H1 (cell line): ENCODE measurements at regions not wholly inside any gene's neighbourhood (a gene's known extent, or its start where the extent isn't known, plus 50 kb on each side); places are given as distances from the start of the nearest gene placed in this dataset.

Experiments
- CTCF ChIA-PET: fragments of 300-600 bp; sonication (Branson Sonifier 250); formaldehyde crosslinking; loops from one replicate; lab custom pipeline; 2021; ENCODE audit not compliant: partially characterized antibody; lab: Charles Lee
- POLR2A ChIA-PET: fragments of 300-600 bp; sonication (Branson Sonifier 250); formaldehyde crosslinking; loops from one replicate; lab custom pipeline; 2021; ENCODE audit warnings: inconsistent platforms; ENCODE audit not compliant: partially characterized antibody; lab: Charles Lee
- DNase-seq, 2 experiments: peaks; one replicate each; pipeline versions ENCODE4 v3.0.0 to v3.0.0-alpha.2; 2010 to 2022; ENCODE audit warnings: low spot score in 2 of 2, low read depth in 1 of 2, mixed read lengths in 1 of 2
- FAIRE-seq: peaks from 2 replicates; lab custom pipeline; 2011; peaks lifted over from hg19 to GRCh38; lab: Jason Lieb, UNC
- H2AFZ ChIP-seq: 2 replicates; pipeline ENCODE4 v1.8.1; 2012; ENCODE audit warnings: low read length, inconsistent platforms
- H2AK5ac ChIP-seq: 2 replicates; pipeline ENCODE4 v1.6.1; 2013; ENCODE audit warnings: low read depth, low read length
- H2BK120ac ChIP-seq: replicated peaks from 2 replicates; pipeline ENCODE3; 2013; ENCODE audit warnings: low read depth, low read length, inconsistent platforms
- H2BK12ac ChIP-seq: 2 replicates; pipeline ENCODE4 v1.6.1; 2013; ENCODE audit warnings: low read depth, low read length
- H2BK15ac ChIP-seq: 2 replicates; pipeline ENCODE4 v1.6.1; 2013; ENCODE audit warnings: low read length
- H2BK20ac ChIP-seq: 2 replicates; pipeline ENCODE4 v1.6.1; 2013; ENCODE audit warnings: low read length
- H2BK5ac ChIP-seq: 2 replicates; pipeline ENCODE4 v1.6.1; 2013; ENCODE audit warnings: low read depth, low read length
- H3K14ac ChIP-seq: 2 replicates; pipeline ENCODE4 v1.6.1; 2013; ENCODE audit warnings: inconsistent platforms; ENCODE audit not compliant: insufficient read length
- H3K18ac ChIP-seq: 2 replicates; pipeline ENCODE4 v1.6.1; 2013; ENCODE audit warnings: low read length; ENCODE audit errors: extremely low read depth
- H3K23ac ChIP-seq: 2 replicates; pipeline ENCODE4 v1.6.1; 2013; ENCODE audit warnings: inconsistent platforms; ENCODE audit not compliant: insufficient read length
- H3K23me2 ChIP-seq: 2 replicates; pipeline ENCODE4 v1.6.1; 2013; ENCODE audit warnings: low read depth, low read length
- H3K27ac ChIP-seq: 2 replicates; pipeline ENCODE4 v1.6.1; 2011; ENCODE audit warnings: low read depth, low read length, inconsistent platforms
- H3K27me3 ChIP-seq, 4 experiments: replicated peaks in 1 of 4; 1 replicate in 1 of 4; 2 replicates in 3 of 4; pipeline versions ENCODE4 v1.6.1 to v1.8.1; 2011 to 2013; ENCODE audit warnings: low read length in 3 of 4, mild to moderate bottlenecking in 3 of 4, inconsistent platforms in 2 of 4, mixed read lengths in 2 of 4, moderate library complexity in 1 of 4; ENCODE audit not compliant: control insufficient read depth in 3 of 4, insufficient read depth in 3 of 4; ENCODE audit errors: extremely low read depth in 1 of 4
- H3K36me3 ChIP-seq, 4 experiments: 2 replicates each; pipeline versions ENCODE4 v1.6.1 to v1.8.1; 2011 to 2013; ENCODE audit warnings: mild to moderate bottlenecking in 4 of 4, low read length in 3 of 4, moderate library complexity in 2 of 4, control low read depth in 1 of 4, inconsistent platforms in 1 of 4; ENCODE audit not compliant: insufficient read depth in 4 of 4, control insufficient read depth in 2 of 4
- H3K4ac ChIP-seq: replicated peaks from 2 replicates; pipeline ENCODE3; 2013; ENCODE audit warnings: low read length, low read depth, mixed read lengths, inconsistent platforms; ENCODE audit not compliant: insufficient read length
- H3K4me1 ChIP-seq, 4 experiments: replicated peaks in 1 of 4; 1 replicate in 1 of 4; 2 replicates in 3 of 4; pipeline versions ENCODE4 v1.6.1 to v1.8.1; 2011 to 2013; ENCODE audit warnings: low read length in 3 of 4, inconsistent platforms in 2 of 4, mixed read lengths in 1 of 4; ENCODE audit not compliant: insufficient read depth in 4 of 4, control insufficient read depth in 3 of 4
- H3K4me2 ChIP-seq, 2 experiments: 2 replicates each; pipeline versions ENCODE4 v1.6.1 to v1.8.1; 2011 to 2013; ENCODE audit warnings: low read depth in 2 of 2, low read length in 2 of 2, control low read depth in 1 of 2, inconsistent platforms in 1 of 2, mild to moderate bottlenecking in 1 of 2; ENCODE audit not compliant: insufficient read depth in 1 of 2
- H3K4me3 ChIP-seq, 4 experiments: fragments of 200-600, 300-600 bp in 1 of 4; sonication (generic), shearing (Covaris generic), sonication (Bioruptor Twin) in 1 of 4; 2 replicates each; pipeline versions ENCODE4 v1.5.1 to v1.8.1; 2011 to 2016; ENCODE audit warnings: low read length in 4 of 4, low read depth in 3 of 4, control low read depth in 2 of 4, inconsistent platforms in 2 of 4, mild to moderate bottlenecking in 2 of 4, mixed read lengths in 1 of 4, moderate library complexity in 1 of 4; ENCODE audit not compliant: insufficient read depth in 2 of 4; ENCODE audit errors: extremely low read depth in 1 of 4
- H3K56ac ChIP-seq: replicated peaks from 2 replicates; pipeline ENCODE3; 2013; ENCODE audit warnings: low read depth, mild to moderate bottlenecking, mixed read lengths, low read length, inconsistent platforms; ENCODE audit not compliant: insufficient read length
- H3K79me1 ChIP-seq: 2 replicates; pipeline ENCODE4 v1.6.1; 2013; ENCODE audit warnings: low read depth, low read length, control low read depth
- H3K79me2 ChIP-seq, 2 experiments: 2 replicates each; pipeline versions ENCODE4 v1.6.1 to v1.8.1; 2012 to 2013; ENCODE audit warnings: low read length in 2 of 2, mild to moderate bottlenecking in 2 of 2, inconsistent platforms in 1 of 2; ENCODE audit not compliant: insufficient read depth in 2 of 2, control insufficient read depth in 1 of 2
- H3K9ac ChIP-seq, 4 experiments: replicated peaks in 1 of 4; 1 replicate in 1 of 4; 2 replicates in 3 of 4; pipeline versions ENCODE4 v1.6.1 to v1.8.1; 2011 to 2013; ENCODE audit warnings: low read depth in 3 of 4, low read length in 3 of 4, control low read depth in 2 of 4, mild to moderate bottlenecking in 2 of 4, moderate library complexity in 2 of 4, inconsistent platforms in 1 of 4; ENCODE audit errors: extremely low read depth in 1 of 4
- H3K9me3 ChIP-seq, 2 experiments: 2 replicates each; pipeline versions ENCODE4 v1.6.1 to v1.8.1; 2012 to 2013; ENCODE audit warnings: mild to moderate bottlenecking in 2 of 2, moderate library complexity in 2 of 2, control low read depth in 1 of 2, inconsistent platforms in 1 of 2, low read depth in 1 of 2, low read length in 1 of 2, mixed read lengths in 1 of 2; ENCODE audit not compliant: insufficient read depth in 2 of 2
- H4K20me1 ChIP-seq, 2 experiments: replicated peaks in 1 of 2; 2 replicates each; pipeline versions ENCODE3 to v1.8.1; 2011 to 2013; ENCODE audit warnings: inconsistent platforms in 2 of 2, low read length in 2 of 2, mild to moderate bottlenecking in 1 of 2; ENCODE audit not compliant: insufficient read depth in 2 of 2, control insufficient read depth in 1 of 2
- H4K5ac ChIP-seq: 2 replicates; pipeline ENCODE4 v1.6.1; 2013; ENCODE audit warnings: low read length, low read depth, mixed read lengths, inconsistent platforms; ENCODE audit not compliant: insufficient read length
- H4K8ac ChIP-seq: 2 replicates; pipeline ENCODE4 v1.8.0; 2013; ENCODE audit warnings: mild to moderate bottlenecking, moderate library complexity, low read length, inconsistent platforms; ENCODE audit not compliant: insufficient read depth; ENCODE audit errors: extremely low read depth
- H4K91ac ChIP-seq: replicated peaks from 2 replicates; pipeline ENCODE3; 2013; ENCODE audit warnings: low read length, mixed read lengths, inconsistent platforms; ENCODE audit not compliant: insufficient read length
- BCL11A ChIP-seq, 2 experiments: IDR thresholded peaks; one replicate each; pipeline ENCODE4 v1.6.1; 2011; ENCODE audit warnings: low read depth in 2 of 2, low read length in 2 of 2, mild to moderate bottlenecking in 2 of 2
- CBX5 ChIP-seq: fragments of 300-800, 300-1000 bp; sonication (generic); IDR thresholded peaks from 2 replicates; pipeline ENCODE4 v1.7.1; 2016; ENCODE audit warnings: antibody characterized with exemption, low read length, low read depth
- EP300 ChIP-seq, 2 experiments: IDR thresholded peaks; 1 replicate in 1 of 2; 2 replicates in 1 of 2; pipeline ENCODE4 v1.6.1; 2011 to 2012; ENCODE audit warnings: low read depth in 2 of 2, low read length in 2 of 2, mild to moderate bottlenecking in 2 of 2, borderline replicate concordance in 1 of 2, inconsistent platforms in 1 of 2, moderate library complexity in 1 of 2
- GABPA ChIP-seq: IDR thresholded peaks from 2 replicates; pipeline ENCODE4 v1.6.1; 2011; ENCODE audit warnings: mild to moderate bottlenecking, low read length, moderate library complexity, borderline replicate concordance; ENCODE audit not compliant: insufficient read depth
- NRF1 ChIP-seq: IDR thresholded peaks from 2 replicates; pipeline ENCODE4 v1.6.1; 2011; ENCODE audit warnings: mild to moderate bottlenecking, low read depth, low read length, improper control_type of control experiment
- PHF8 ChIP-seq: fragments of 200-600 bp; sonication (generic); conservative IDR thresholded peaks from 2 replicates; pipeline ENCODE4 v1.7.1; 2012; ENCODE audit warnings: low read depth, mild to moderate bottlenecking, inconsistent platforms, low read length, moderate library complexity
- RAD21 ChIP-seq, 2 experiments: IDR thresholded peaks in 1 of 2; conservative IDR thresholded peaks in 1 of 2; 2 replicates each; pipeline ENCODE4 v1.6.1; 2011; ENCODE audit warnings: low read depth in 2 of 2, low read length in 2 of 2, improper control_type of control experiment in 1 of 2, inconsistent platforms in 1 of 2, mild to moderate bottlenecking in 1 of 2, moderate library complexity in 1 of 2
- RFX5 ChIP-seq: IDR thresholded peaks from 2 replicates; pipeline ENCODE4 v1.6.1; 2011; ENCODE audit warnings: low read depth, low read length, improper control_type of control experiment, borderline replicate concordance
- SAP30 ChIP-seq: fragments of 300-600 bp; sonication (generic); IDR thresholded peaks from 2 replicates; pipeline ENCODE4 v1.7.1; 2012; ENCODE audit warnings: low read length, moderate library complexity, mild to moderate bottlenecking, inconsistent platforms; ENCODE audit not compliant: insufficient read depth, insufficient replicate concordance
- SUZ12 ChIP-seq: fragments of 200-600 bp; sonication (generic); IDR thresholded peaks from 2 replicates; pipeline ENCODE4 v1.6.1; 2012; ENCODE audit warnings: mild to moderate bottlenecking, inconsistent platforms, low read length, moderate library complexity, mixed read lengths
- TAF1 ChIP-seq: IDR thresholded peaks from 2 replicates; pipeline ENCODE4 v1.6.1; 2011; ENCODE audit warnings: mild to moderate bottlenecking, low read depth, low read length
- YY1 ChIP-seq: IDR thresholded peaks from 2 replicates; pipeline ENCODE4 v1.6.1; 2011; ENCODE audit warnings: low read depth, mild to moderate bottlenecking, low read length
- WGBS, 2 experiments: shearing (Covaris generic) in 1 of 2; methylation state at CpG; one replicate each; pipeline versions ENCODE4 v1.1.6 to v1.1.7; 2013 to 2015; ENCODE audit warnings: low lambda C conversion rate in 2 of 2, mixed read lengths in 2 of 2, inconsistent platforms in 1 of 2, low coverage in 1 of 2, missing lambda C conversion rate in 1 of 2; ENCODE audit not compliant: insufficient replicate concordance in 2 of 2, insufficient coverage in 1 of 2, insufficient read length in 1 of 2; ENCODE audit errors: extremely low coverage in 1 of 2, missing lambda C conversion rate in 1 of 2; 5-methylcytosine and 5-hydroxymethylcytosine counted together

DNA sequence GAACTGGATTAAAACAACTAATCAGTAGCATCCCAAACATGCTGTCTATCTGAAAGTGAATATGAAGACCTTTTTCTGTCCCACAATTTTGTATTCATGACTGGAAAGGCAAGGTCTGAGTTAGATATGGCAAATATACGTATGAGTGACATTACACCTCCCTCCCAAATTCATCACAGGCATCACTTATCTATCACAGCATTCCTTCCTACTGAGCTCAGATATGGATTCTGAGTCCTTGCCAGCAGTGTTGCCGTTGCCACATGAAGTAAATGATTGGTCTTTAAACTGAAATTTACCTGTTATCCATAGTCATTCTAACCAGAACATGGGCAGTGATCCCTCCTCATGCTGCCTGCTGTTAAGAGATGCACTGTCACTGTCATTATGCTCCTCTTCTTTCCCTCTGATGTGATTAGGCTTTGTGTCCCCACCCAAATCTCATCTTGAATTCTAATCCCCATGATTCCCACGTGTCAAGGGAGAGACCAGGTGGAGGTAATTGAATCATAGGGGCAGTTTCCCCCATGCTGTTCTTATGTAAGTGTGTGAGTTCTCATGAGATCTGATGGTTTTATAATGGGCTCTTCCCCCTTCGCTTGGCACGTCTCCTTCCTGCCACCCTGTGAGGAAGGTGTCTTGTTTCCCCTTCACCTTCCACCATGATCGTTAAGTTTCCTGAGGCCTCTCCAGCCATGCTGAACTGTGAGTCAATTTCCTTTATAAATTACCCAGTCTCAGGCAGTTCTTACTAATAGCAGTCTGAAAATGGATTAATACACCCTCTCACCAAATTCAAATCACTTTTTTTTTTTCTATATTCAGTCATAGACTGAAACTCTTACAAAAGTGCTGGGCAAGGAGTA, 288.4 kb downstream of the NUAK1 start:
- no peak overlapping the region for H3K18ac ChIP-seq
- DNase-seq (no peak), FAIRE-seq (no peak)
- H3K4me3 ChIP-seq: no peak overlapping the region
- H3K27me3 ChIP-seq: no peaks in the 10 kb centered on the region
- no peaks in the 10 kb centered on the region for H3K79me2 ChIP-seq
- no peaks in the 10 kb centered on the region for H4K20me1 ChIP-seq
- no peaks in the 10 kb centered on the region for H3K4me1 ChIP-seq
- H3K9me3 ChIP-seq: 0 out of 4 replicates have a peak, but pooled peaks cover 0 to 7% of the 10 kb centered on the region in 2 experiments
- no peaks in the 10 kb centered on the region; the same call in 1 of the 2 replicates for H3K23me2 ChIP-seq
- CTCF ChIA-PET: interaction anchor here (0.6 to 1.6 kb wide), 2 partner anchors 19 to 57 kb away, joined by 3 read pairs; no protein-coding TSS in a partner anchor
- no peak overlapping the region for H3K27ac ChIP-seq
- no peak overlapping the region for H2BK120ac ChIP-seq
- H2BK15ac ChIP-seq: no peak overlapping the region
- H4K8ac ChIP-seq: no peak overlapping the region
- no peak overlapping the region for H3K14ac ChIP-seq
- H2AK5ac ChIP-seq: no peak overlapping the region
- no peaks in the 10 kb centered on the region for H3K36me3 ChIP-seq
- TF ChIP-seq NRF1: no peak
- TF ChIP-seq SUZ12: no peak
- no peak for TF ChIP-seq PHF8
- no peak for TF ChIP-seq CBX5
- TF ChIP-seq SAP30: no peak
- no peak for TF ChIP-seq YY1
- TF ChIP-seq RFX5: no peak
- no peak for TF ChIP-seq BCL11A (IDR thresholded peaks at IDR 0.05; ENCODE audit: low read depth in 2 of 2, low read length in 2 of 2)
- no peak for TF ChIP-seq RAD21 (IDR thresholded peaks at IDR 0.05 in 1 of 2, conservative IDR thresholded peaks at IDR 0.05 in 1 of 2; ENCODE audit: low read depth in 2 of 2, low read length in 2 of 2)
- TF ChIP-seq GABPA: no peak
- no peak for TF ChIP-seq EP300 (IDR thresholded peaks at IDR 0.05; ENCODE audit: borderline replicate concordance in 1 of 2, low read depth in 2 of 2, low read length in 2 of 2)
- TF ChIP-seq TAF1: no peak
- H3K56ac ChIP-seq: no peak overlapping the region
- H2BK20ac ChIP-seq: no peak overlapping the region
- no peak overlapping the region for H4K91ac ChIP-seq
- no peak overlapping the region for H3K23ac ChIP-seq
- H4K5ac ChIP-seq: no peak overlapping the region
- no peak overlapping the region for H3K4ac ChIP-seq
- no peak overlapping the region for H3K9ac ChIP-seq
- H3K79me1 ChIP-seq: no peaks in the 10 kb centered on the region
- POLR2A ChIA-PET: no interaction called here
- 92% methylated on average over 6 of the region's 6 CpGs; no CpG with 5 or more reads in 1 of the 2 experiments for WGBS, 2 experiments
- H2BK5ac ChIP-seq: no peak overlapping the region
- no peak overlapping the region for H2AFZ ChIP-seq
- H2BK12ac ChIP-seq: no peak overlapping the region
- H3K4me2 ChIP-seq: no peak overlapping the region
